SK-N-MC (cell line): ENCODE measurements at regions not wholly inside any gene's neighbourhood (a gene's known extent, or its start where the extent isn't known, plus 50 kb on each side); places are given as distances from the start of the nearest gene placed in this dataset.

Experiments used
- DNase-seq: peaks from one replicate; pipeline ENCODE4 v3.0.0-alpha.2; 2011; ENCODE audit warnings: low read depth, low spot score
- H3K27ac ChIP-seq: fragments of 200-600 bp; sonication (generic); 2 replicates; pipeline ENCODE4 v1.5.1; 2016; ENCODE audit warnings: mixed run types
- H3K36me3 ChIP-seq: fragments of 200-600 bp; sonication (generic); 2 replicates; pipeline ENCODE4 v1.6.1; 2017; ENCODE audit warnings: antibody characterized with exemption, low read length, mixed read lengths; ENCODE audit not compliant: insufficient read depth
- H3K4me3 ChIP-seq: fragments of 200-600 bp; sonication (generic); 2 replicates; pipeline ENCODE4 v1.5.1; 2016
- H3K9ac ChIP-seq: fragments of 200-600 bp; sonication (generic); 2 replicates; pipeline ENCODE4 v1.8.0; 2017; ENCODE audit warnings: mixed run types, mixed read lengths; ENCODE audit not compliant: insufficient read length
- H3K9me3 ChIP-seq: fragments of 200-600 bp; sonication (generic); 2 replicates; pipeline ENCODE4 v1.6.1; 2017; ENCODE audit warnings: low read depth, mild to moderate bottlenecking, antibody characterized with exemption, low read length, moderate library complexity, mixed read lengths
- EZH2 ChIP-seq: fragments of 200-600 bp; sonication (generic); IDR thresholded peaks from one replicate; pipeline ENCODE4 v1.6.1; 2017; ENCODE audit warnings: antibody characterized with exemption
- FOXP2 ChIP-seq: optimal IDR thresholded peaks from 2 replicates; pipeline ENCODE3; 2011; ENCODE audit warnings: mild to moderate bottlenecking, moderate library complexity; ENCODE audit not compliant: insufficient read depth; ENCODE audit errors: extremely low read length, control extremely low read depth
- POLR2AphosphoS5 ChIP-seq: IDR thresholded peaks from 2 replicates; pipeline ENCODE4 v1.6.1; 2012; ENCODE audit warnings: mild to moderate bottlenecking, low read depth, low read length, borderline replicate concordance

- no peak overlapping the region for H3K4me3 ChIP-seq
- no peak overlapping the region for H3K27ac ChIP-seq
- no peak overlapping the region for H3K9ac ChIP-seq
- DNase-seq = no peak
- TF ChIP-seq FOXP2 (no peak), POLR2AphosphoS5 (no peak), EZH2 (no peak)
- no peaks in the 10 kb centered on the region for H3K36me3 ChIP-seq
- H3K9me3 ChIP-seq = peaks cover 5% of the 10 kb centered on the region; the same call in 1 of the 2 replicates
Observed at GRCh38 chr22:27347951-27348350, 453.6 kb downstream of the MN1 start.

- no peak overlapping the region for H3K9ac ChIP-seq
- no peak overlapping the region for H3K4me3 ChIP-seq
- DNase-seq = no peak
- no peak overlapping the region for H3K27ac ChIP-seq
- TF ChIP-seq EZH2 (no peak), POLR2AphosphoS5 (no peak), FOXP2 (no peak)
- H3K36me3 ChIP-seq = no peaks in the 10 kb centered on the region
- H3K9me3 ChIP-seq = peaks cover 5% of the 10 kb centered on the region; the same call in 1 of the 2 replicates
Observed at GRCh38 chr22:27348634-27349033, 452.9 kb downstream of the MN1 start.

- no peaks in the 10 kb centered on the region; the same call in 1 of the 2 replicates for H3K9me3 ChIP-seq
- no peak overlapping the region for H3K4me3 ChIP-seq
- no peak overlapping the region for H3K9ac ChIP-seq
Observed at GRCh38 chr22:27349456-27349855, 452.1 kb downstream of the MN1 start.

GRCh38 chr22:27350306-27350705, 451.2 kb downstream of the MN1 start:
- no peaks in the 10 kb centered on the region for H3K36me3 ChIP-seq
- no peak for DNase-seq
- H3K9ac ChIP-seq = no peak overlapping the region
- H3K27ac ChIP-seq = no peak overlapping the region
- H3K4me3 ChIP-seq = no peak overlapping the region
- H3K9me3 ChIP-seq = no peaks in the 10 kb centered on the region; the same call in 1 of the 2 replicates
- TF ChIP-seq POLR2AphosphoS5 (no peak), FOXP2 (no peak), EZH2 (no peak)

More at GRCh38 chr22:27349456-27349855, 452.1 kb downstream of the MN1 start:
- no peak for TF ChIP-seq FOXP2
- TF ChIP-seq EZH2 = no peak
- TF ChIP-seq POLR2AphosphoS5 = no peak
- DNase-seq = no peak
- H3K36me3 ChIP-seq = no peaks in the 10 kb centered on the region
- H3K27ac ChIP-seq = no peak overlapping the region

GRCh38 chr22:27352426-27352825, 449.1 kb downstream of the MN1 start:
- no peak overlapping the region for H3K9ac ChIP-seq
- H3K27ac ChIP-seq = no peak overlapping the region
- peaks cover 3% of the 10 kb centered on the region; the same call in 1 of the 2 replicates for H3K9me3 ChIP-seq
- TF ChIP-seq FOXP2 (no peak), POLR2AphosphoS5 (no peak), EZH2 (no peak)
- H3K4me3 ChIP-seq = peak overlapping the region; percentile 57
- H3K36me3 ChIP-seq = no peaks in the 10 kb centered on the region
- no peak for DNase-seq

GRCh38 chr22:27358096-27358870, 443.3 kb downstream of the MN1 start:
- TF ChIP-seq EZH2 = no peak
- TF ChIP-seq FOXP2 = no peak
- no peak for TF ChIP-seq POLR2AphosphoS5

GRCh38 chr22:27370269-27370668, 431.3 kb downstream of the MN1 start:
- Histone ChIP-seq H3K27ac (no peak overlapping the region), H3K4me3 (no peak overlapping the region), H3K9ac (no peak overlapping the region), H3K36me3 (no peaks in the 10 kb centered on the region), H3K9me3 (no peaks in the 10 kb centered on the region)
- no peak for DNase-seq
- TF ChIP-seq EZH2 (no peak), POLR2AphosphoS5 (no peak), FOXP2 (no peak)

More at GRCh38 chr22:27358096-27358870, 443.3 kb downstream of the MN1 start:
- Histone ChIP-seq H3K36me3 (no peaks in the 10 kb centered on the region), H3K9ac (no peak overlapping the region), H3K4me3 (no peak overlapping the region), H3K9me3 (0 out of 2 replicates have a peak, but pooled peaks cover 3% of the 10 kb centered on the region), H3K27ac (no peak overlapping the region)
- DNase-seq = no peak

GRCh38 chr22:27370987-27371386, 430.6 kb downstream of the MN1 start:
- no peak for DNase-seq
- Histone ChIP-seq H3K9ac (no peak overlapping the region), H3K36me3 (no peaks in the 10 kb centered on the region), H3K9me3 (no peaks in the 10 kb centered on the region), H3K27ac (no peak overlapping the region), H3K4me3 (no peak overlapping the region)
- TF ChIP-seq POLR2AphosphoS5 = no peak
- no peak for TF ChIP-seq EZH2
- TF ChIP-seq FOXP2 = no peak
